CD4-positive, alpha-beta T cell (primary cell): ENCODE measurements at regions not wholly inside any gene's neighbourhood (a gene's known extent, or its start where the extent isn't known, plus 50 kb on each side); places are given as distances from the start of the nearest gene placed in this dataset.

Experiments
- ATAC-seq: fragments of 200-7000 bp; cut with Tn5 transposase; one replicate; pipeline ENCODE4 v1.10.0; 2022; ENCODE audit warnings: mild to moderate bottlenecking; ENCODE audit not compliant: poor library complexity
- CTCF ChIA-PET: fragments of 350-600 bp; sonication (Branson Sonifier 250); formaldehyde crosslinking; loops from one replicate; lab custom pipeline; 2021; ENCODE audit warnings: antibody characterized with exemption, inconsistent platforms; lab: Charles Lee
- POLR2A ChIA-PET: fragments of 350-600 bp; sonication (Branson Sonifier 250); formaldehyde crosslinking; loops from one replicate; lab custom pipeline; 2021; ENCODE audit warnings: antibody characterized with exemption, inconsistent platforms; lab: Charles Lee
- DNase-seq, 14 experiments: peaks; one replicate each; pipeline ENCODE4 v3.0.0-alpha.2; 2013 to 2020; ENCODE audit warnings: mixed read lengths in 2 of 14
- H3K27ac ChIP-seq, 2 donors: one replicate each; pipeline versions ENCODE4 v1.5.1 to v1.7.0; 2013; ENCODE audit warnings: low read length in 2 of 2, low read depth in 1 of 2, mild to moderate bottlenecking in 1 of 2
- H3K27me3 ChIP-seq, 2 experiments: 1 replicate in 1 of 2; 2 replicates in 1 of 2; pipeline versions ENCODE4 v1.6.1 to v1.7.0; 2013; ENCODE audit warnings: low read length in 2 of 2, control low read depth in 1 of 2, mild to moderate bottlenecking in 1 of 2, moderate library complexity in 1 of 2; ENCODE audit not compliant: insufficient read depth in 2 of 2, control insufficient read depth in 1 of 2
- H3K36me3 ChIP-seq: one replicate; pipeline ENCODE4 v1.6.1; 2013; ENCODE audit warnings: low read length, control low read depth; ENCODE audit not compliant: insufficient read depth
- H3K4me1 ChIP-seq: one replicate; pipeline ENCODE4 v1.6.1; 2013; ENCODE audit warnings: low read length, control low read depth; ENCODE audit not compliant: insufficient read depth
- H3K4me3 ChIP-seq: one replicate; pipeline ENCODE4 v1.5.1; 2013; ENCODE audit warnings: mild to moderate bottlenecking, low read length, moderate library complexity
- H3K9me3 ChIP-seq, 2 experiments: 1 replicate in 1 of 2; 2 replicates in 1 of 2; pipeline versions ENCODE4 v1.6.1 to v1.7.0; 2013; ENCODE audit warnings: low read length in 2 of 2, mild to moderate bottlenecking in 2 of 2, control low read depth in 1 of 2, moderate library complexity in 1 of 2; ENCODE audit not compliant: control insufficient read depth in 1 of 2, insufficient read depth in 1 of 2
- H3K27ac Mint-ChIP-seq: one replicate; pipeline ENCODE4 v1.8.0; 2020; ENCODE audit warnings: mixed read lengths
- H3K27me3 Mint-ChIP-seq: one replicate; pipeline ENCODE4 v1.8.0; 2021; ENCODE audit warnings: mixed read lengths
- H3K36me3 Mint-ChIP-seq: one replicate; pipeline ENCODE4 v1.8.0; 2021; ENCODE audit warnings: low read depth, mixed read lengths
- H3K4me1 Mint-ChIP-seq: one replicate; pipeline ENCODE4 v1.8.0; 2021; ENCODE audit warnings: low read depth, mixed read lengths
- H3K4me3 Mint-ChIP-seq: one replicate; pipeline ENCODE4 v1.8.0; 2020; ENCODE audit warnings: mild to moderate bottlenecking, mixed read lengths
- H3K9me3 Mint-ChIP-seq: one replicate; pipeline ENCODE4 v1.8.0; 2020; ENCODE audit warnings: mixed read lengths
- intact Hi-C, 2 experiments: fragments of 100-400 bp; cut with DNase I in 1 of 2; cut with micrococcal nuclease in 1 of 2; formaldehyde crosslinking; loops; one replicate each; pipeline versions ENCODE4 v1.15.1 to v1.9.0; 2023 to 2025; cut with DNase I, micrococcal nuclease
- TF ChIP-seq, protein P1 (sequence below): fragments of 200-600 bp; IDR thresholded peaks from one replicate; pipeline ENCODE4 v1.8.0; 2022; ENCODE audit warnings: antibody characterized with exemption, mild to moderate bottlenecking

DNA sequence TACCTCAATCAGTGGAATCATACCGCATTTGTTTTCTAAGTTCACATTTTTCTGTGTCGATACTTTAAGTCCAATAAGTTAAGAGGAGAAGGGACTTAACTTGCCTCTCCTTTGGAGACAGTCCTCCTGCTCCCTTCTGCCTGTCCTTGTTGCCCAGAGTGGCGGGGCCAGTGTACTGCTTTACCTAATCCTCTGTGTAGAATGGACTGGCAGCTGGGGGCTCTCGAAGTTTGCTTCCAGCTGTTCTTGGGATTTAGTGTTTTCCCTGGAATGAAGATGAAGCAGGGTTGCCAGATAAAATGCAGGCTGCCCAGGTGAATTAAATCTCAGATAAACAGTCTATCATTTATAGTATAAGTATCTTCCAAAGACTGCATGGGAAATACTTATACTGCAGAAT is 287.6 kb upstream of the C2CD4B start:
- Histone ChIP-seq H3K27ac (no peak overlapping the region), H3K27me3 (peaks cover 0 to 2% of the 10 kb centered on the region in 2 experiments), H3K4me3 (no peak overlapping the region), H3K4me1 (no peaks in the 10 kb centered on the region), H3K9me3 (no peaks in the 10 kb centered on the region), H3K36me3 (no peaks in the 10 kb centered on the region)
- ChIA-PET CTCF (no interaction called here), POLR2A (interaction anchor here (0.7 kb wide), 1 partner anchor 32 kb away, joined by 3 read pairs; no protein-coding TSS in a partner anchor)
- ATAC-seq = no peak
- no peak for DNase-seq
- Mint-ChIP-seq H3K27ac (no peak overlapping the region), H3K9me3 (no peaks in the 10 kb centered on the region), H3K4me3 (no peak overlapping the region), H3K27me3 (no peaks in the 10 kb centered on the region), H3K4me1 (no peaks in the 10 kb centered on the region), H3K36me3 (no peaks in the 10 kb centered on the region)
- intact Hi-C loops = no loop called here
- TF ChIP-seq, protein P1, sequence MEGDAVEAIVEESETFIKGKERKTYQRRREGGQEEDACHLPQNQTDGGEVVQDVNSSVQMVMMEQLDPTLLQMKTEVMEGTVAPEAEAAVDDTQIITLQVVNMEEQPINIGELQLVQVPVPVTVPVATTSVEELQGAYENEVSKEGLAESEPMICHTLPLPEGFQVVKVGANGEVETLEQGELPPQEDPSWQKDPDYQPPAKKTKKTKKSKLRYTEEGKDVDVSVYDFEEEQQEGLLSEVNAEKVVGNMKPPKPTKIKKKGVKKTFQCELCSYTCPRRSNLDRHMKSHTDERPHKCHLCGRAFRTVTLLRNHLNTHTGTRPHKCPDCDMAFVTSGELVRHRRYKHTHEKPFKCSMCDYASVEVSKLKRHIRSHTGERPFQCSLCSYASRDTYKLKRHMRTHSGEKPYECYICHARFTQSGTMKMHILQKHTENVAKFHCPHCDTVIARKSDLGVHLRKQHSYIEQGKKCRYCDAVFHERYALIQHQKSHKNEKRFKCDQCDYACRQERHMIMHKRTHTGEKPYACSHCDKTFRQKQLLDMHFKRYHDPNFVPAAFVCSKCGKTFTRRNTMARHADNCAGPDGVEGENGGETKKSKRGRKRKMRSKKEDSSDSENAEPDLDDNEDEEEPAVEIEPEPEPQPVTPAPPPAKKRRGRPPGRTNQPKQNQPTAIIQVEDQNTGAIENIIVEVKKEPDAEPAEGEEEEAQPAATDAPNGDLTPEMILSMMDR = no peak

DNA sequence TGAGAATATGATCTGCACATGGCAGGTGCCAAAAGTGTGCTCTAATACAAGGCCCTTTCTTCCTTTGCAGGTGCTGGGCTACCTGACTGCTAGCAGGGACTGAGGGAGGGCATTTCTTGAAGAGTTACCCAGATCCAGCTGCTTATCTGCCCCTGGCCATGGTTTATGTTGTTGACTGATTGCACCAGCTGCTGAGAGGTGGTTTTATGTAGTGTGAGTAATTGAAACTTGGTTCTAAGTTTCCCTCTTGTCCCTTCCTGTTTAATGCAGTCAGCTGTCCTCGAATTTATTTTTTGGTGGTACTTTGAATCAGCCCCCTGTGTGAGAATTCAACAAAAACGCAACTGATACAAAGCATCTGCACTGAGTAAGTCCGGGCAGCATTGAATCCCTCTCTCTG is 288.3 kb upstream of the C2CD4B start:
- Histone ChIP-seq H3K9me3 (no peaks in the 10 kb centered on the region), H3K4me3 (no peak overlapping the region), H3K4me1 (no peaks in the 10 kb centered on the region), H3K27ac (no peak overlapping the region), H3K36me3 (no peaks in the 10 kb centered on the region), H3K27me3 (peaks cover 0 to 2% of the 10 kb centered on the region in 2 experiments)
- H3K27me3 Mint-ChIP-seq = no peaks in the 10 kb centered on the region
- no peak overlapping the region for H3K4me3 Mint-ChIP-seq
- ChIA-PET CTCF (no interaction called here), POLR2A (interaction anchor here (0.7 kb wide), 1 partner anchor 32 kb away, joined by 3 read pairs; no protein-coding TSS in a partner anchor)
- no peak for DNase-seq
- intact Hi-C loops = no loop called here
- ATAC-seq = no peak
- no peak overlapping the region for H3K27ac Mint-ChIP-seq
- no peaks in the 10 kb centered on the region for H3K9me3 Mint-ChIP-seq
- H3K36me3 Mint-ChIP-seq = no peaks in the 10 kb centered on the region
- H3K4me1 Mint-ChIP-seq = no peaks in the 10 kb centered on the region
- TF ChIP-seq, protein P1 = no peak

DNA sequence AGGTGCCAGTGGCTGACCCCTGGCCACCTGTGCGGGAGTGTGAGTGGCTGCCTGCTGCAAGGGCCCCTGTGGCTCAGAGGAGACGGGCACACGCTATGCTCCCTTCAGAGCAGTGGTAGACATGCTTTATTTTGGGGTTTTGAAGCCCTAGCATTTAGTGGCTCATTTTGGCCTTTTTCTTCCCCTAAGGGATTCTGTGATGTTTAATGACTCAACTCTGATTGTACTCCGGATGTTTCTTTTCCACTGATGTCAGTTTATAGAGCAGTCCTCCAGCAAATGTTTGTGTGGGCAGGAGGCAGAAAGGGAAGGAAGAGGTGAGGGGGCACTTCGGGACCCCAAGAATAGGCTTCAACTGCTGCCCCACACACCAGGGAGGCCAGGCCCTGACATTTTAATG is 288.9 kb upstream of the C2CD4B start:
- no peak overlapping the region for H3K27ac Mint-ChIP-seq
- DNase-seq = no peak
- no peaks in the 10 kb centered on the region for H3K4me1 Mint-ChIP-seq

More for the DNA sequence above, 288.9 kb upstream of the C2CD4B start:
- ATAC-seq = no peak
- intact Hi-C loops = no loop called here
- no peak overlapping the region for H3K4me3 Mint-ChIP-seq
- H3K27me3 ChIP-seq = peaks cover 0 to 2% of the 10 kb centered on the region in 2 experiments
- H3K27ac ChIP-seq = no peak overlapping the region
- H3K36me3 ChIP-seq = no peaks in the 10 kb centered on the region
- CTCF ChIA-PET = no interaction called here
- no peaks in the 10 kb centered on the region for H3K9me3 ChIP-seq
- H3K4me3 ChIP-seq = no peak overlapping the region
- TF ChIP-seq, protein P1 = no peak
- H3K36me3 Mint-ChIP-seq = no peaks in the 10 kb centered on the region
- no peaks in the 10 kb centered on the region for H3K9me3 Mint-ChIP-seq
- POLR2A ChIA-PET = no interaction called here
- H3K27me3 Mint-ChIP-seq = no peaks in the 10 kb centered on the region
- H3K4me1 ChIP-seq = no peaks in the 10 kb centered on the region
